ENCODE measurements at regions not wholly inside any gene's neighbourhood (a gene's known extent, or its start where the extent isn't known, plus 50 kb on each side); places are given as distances from the start of the nearest gene placed in this dataset.

- WGBS (ENCODE audit: insufficient coverage), result 100% methylated on average over 1 of the region's 1 CpG
- Mint-ChIP-seq H3K27ac (no peak overlapping the region), H3K9me3 (no peaks in the 10 kb centered on the region), H3K4me1 (no peaks in the 10 kb centered on the region), H3K36me3 (no peaks in the 10 kb centered on the region), H3K27me3 (ENCODE audit: low read depth in 2 of 2) (no peaks in the 10 kb centered on the region), H3K4me3 (no peak overlapping the region)
- no peaks in the 10 kb centered on the region for H3K27me3 ChIP-seq (ENCODE audit: control insufficient read depth, insufficient read depth, low read length)
- no peak for TF ChIP-seq CTCF (IDR thresholded peaks at IDR 0.05)
- no peak for ATAC-seq
- H3K36me3 ChIP-seq (ENCODE audit: control insufficient read depth, insufficient read depth, low read length), result no peaks in the 10 kb centered on the region
- H3K4me3 ChIP-seq (ENCODE audit: low read length), result no peak overlapping the region
- no peaks in the 10 kb centered on the region for H3K4me1 ChIP-seq (ENCODE audit: control insufficient read depth, insufficient read depth, low read length)
- DNase-seq, result no peak
- H3K27ac ChIP-seq (ENCODE audit: low read length), result no peak overlapping the region
- intact Hi-C loops (cut with micrococcal nuclease), result no loop called here
- H3K9me3 ChIP-seq (ENCODE audit: control insufficient read depth, insufficient read depth, low read length), result no peaks in the 10 kb centered on the region
Observed at GRCh38 chr2:156132941-156133340, 199.6 kb downstream of the NR4A2 start.

GRCh38 chr2:156132130-156132529 is 200.4 kb downstream of the NR4A2 start:
- no peak overlapping the region for H3K27ac Mint-ChIP-seq
- no peak overlapping the region for H3K27ac ChIP-seq (ENCODE audit: low read length)
- intact Hi-C loops (cut with micrococcal nuclease), result no loop called here
- H3K4me3 Mint-ChIP-seq, result no peak overlapping the region
- H3K9me3 ChIP-seq (ENCODE audit: control insufficient read depth, insufficient read depth, low read length), result no peaks in the 10 kb centered on the region
- no peaks in the 10 kb centered on the region for H3K27me3 Mint-ChIP-seq (ENCODE audit: low read depth in 2 of 2)
- H3K4me3 ChIP-seq (ENCODE audit: low read length), result no peak overlapping the region
- WGBS (ENCODE audit: insufficient coverage), result 96% methylated on average over 2 of the region's 2 CpGs
- no peaks in the 10 kb centered on the region for H3K9me3 Mint-ChIP-seq
- H3K27me3 ChIP-seq (ENCODE audit: control insufficient read depth, insufficient read depth, low read length), result no peaks in the 10 kb centered on the region
- ATAC-seq (no peak), DNase-seq (no peak)
- no peaks in the 10 kb centered on the region for H3K36me3 Mint-ChIP-seq
- H3K36me3 ChIP-seq (ENCODE audit: control insufficient read depth, insufficient read depth, low read length), result no peaks in the 10 kb centered on the region
- H3K4me1 Mint-ChIP-seq, result no peaks in the 10 kb centered on the region
- no peaks in the 10 kb centered on the region for H3K4me1 ChIP-seq (ENCODE audit: control insufficient read depth, insufficient read depth, low read length)
- TF ChIP-seq CTCF (IDR thresholded peaks at IDR 0.05), result no peak

GRCh38 chr2:156129227-156129626 is 203.3 kb downstream of the NR4A2 start:
- DNase-seq (no peak), ATAC-seq (no peak)
- Histone ChIP-seq H3K27ac (ENCODE audit: low read length) (no peak overlapping the region), H3K4me1 (ENCODE audit: control insufficient read depth, insufficient read depth, low read length) (no peaks in the 10 kb centered on the region), H3K4me3 (ENCODE audit: low read length) (no peak overlapping the region), H3K27me3 (ENCODE audit: control insufficient read depth, insufficient read depth, low read length) (no peaks in the 10 kb centered on the region), H3K9me3 (ENCODE audit: control insufficient read depth, insufficient read depth, low read length) (no peaks in the 10 kb centered on the region), H3K36me3 (ENCODE audit: control insufficient read depth, insufficient read depth, low read length) (no peaks in the 10 kb centered on the region)
- 56% methylated on average over 2 of the region's 2 CpGs for WGBS (ENCODE audit: insufficient coverage)
- Mint-ChIP-seq H3K36me3 (no peaks in the 10 kb centered on the region), H3K4me3 (no peak overlapping the region), H3K27me3 (ENCODE audit: low read depth in 2 of 2) (peaks cover 0 to 2% of the 10 kb centered on the region in 2 donors), H3K4me1 (no peaks in the 10 kb centered on the region), H3K9me3 (peaks cover 0 to 2% of the 10 kb centered on the region in 2 donors), H3K27ac (no peak overlapping the region)
- intact Hi-C loops (cut with micrococcal nuclease), result no loop called here
- TF ChIP-seq CTCF (IDR thresholded peaks at IDR 0.05), result no peak

GRCh38 chr2:156125018-156125417 is 207.5 kb downstream of the NR4A2 start:
- Histone ChIP-seq H3K27me3 (ENCODE audit: control insufficient read depth, insufficient read depth, low read length) (no peaks in the 10 kb centered on the region), H3K27ac (ENCODE audit: low read length) (no peak overlapping the region), H3K4me3 (ENCODE audit: low read length) (no peak overlapping the region), H3K36me3 (ENCODE audit: control insufficient read depth, insufficient read depth, low read length) (no peaks in the 10 kb centered on the region), H3K4me1 (ENCODE audit: control insufficient read depth, insufficient read depth, low read length) (no peaks in the 10 kb centered on the region), H3K9me3 (ENCODE audit: control insufficient read depth, insufficient read depth, low read length) (no peaks in the 10 kb centered on the region)
- Mint-ChIP-seq H3K9me3 (peaks cover 0 to 2% of the 10 kb centered on the region in 2 donors), H3K27ac (no peak overlapping the region), H3K27me3 (ENCODE audit: low read depth in 2 of 2) (peaks cover 0 to 2% of the 10 kb centered on the region in 2 donors), H3K36me3 (no peaks in the 10 kb centered on the region), H3K4me1 (no peaks in the 10 kb centered on the region), H3K4me3 (no peak overlapping the region)
- no peak for DNase-seq
- no peak for TF ChIP-seq CTCF (IDR thresholded peaks at IDR 0.05)
- no peak for ATAC-seq
- intact Hi-C loops (cut with micrococcal nuclease), result no loop called here
- 77% methylated on average over 6 of the region's 7 CpGs for WGBS (ENCODE audit: insufficient coverage)

All from natural killer cell (primary cell).